Peyer's patch (tissue), 4 donors: ENCODE measurements at regions not wholly inside any gene's neighbourhood (a gene's known extent, or its start where the extent isn't known, plus 50 kb on each side); places are given as distances from the start of the nearest gene placed in this dataset.

Experiments
- POLR2A ChIP-seq, 2 donors: fragments of 450-650 bp; IDR thresholded peaks; one replicate each; pipeline ENCODE4 v1.5.1; 2017; ENCODE audit warnings: antibody characterized with exemption in 2 of 2, mild to moderate bottlenecking in 2 of 2, moderate library complexity in 2 of 2
- TF ChIP-seq, protein P1 (sequence below), 6 experiments: fragments of 450-650 bp in 4 of 6; fragments of 200-600 bp in 2 of 6; sonication (generic) in 1 of 6; IDR thresholded peaks; one replicate each; pipeline ENCODE4 v1.5.1; 2017 to 2019; ENCODE audit warnings: antibody characterized with exemption in 6 of 6, mild to moderate bottlenecking in 3 of 6, moderate library complexity in 1 of 6

DNA sequence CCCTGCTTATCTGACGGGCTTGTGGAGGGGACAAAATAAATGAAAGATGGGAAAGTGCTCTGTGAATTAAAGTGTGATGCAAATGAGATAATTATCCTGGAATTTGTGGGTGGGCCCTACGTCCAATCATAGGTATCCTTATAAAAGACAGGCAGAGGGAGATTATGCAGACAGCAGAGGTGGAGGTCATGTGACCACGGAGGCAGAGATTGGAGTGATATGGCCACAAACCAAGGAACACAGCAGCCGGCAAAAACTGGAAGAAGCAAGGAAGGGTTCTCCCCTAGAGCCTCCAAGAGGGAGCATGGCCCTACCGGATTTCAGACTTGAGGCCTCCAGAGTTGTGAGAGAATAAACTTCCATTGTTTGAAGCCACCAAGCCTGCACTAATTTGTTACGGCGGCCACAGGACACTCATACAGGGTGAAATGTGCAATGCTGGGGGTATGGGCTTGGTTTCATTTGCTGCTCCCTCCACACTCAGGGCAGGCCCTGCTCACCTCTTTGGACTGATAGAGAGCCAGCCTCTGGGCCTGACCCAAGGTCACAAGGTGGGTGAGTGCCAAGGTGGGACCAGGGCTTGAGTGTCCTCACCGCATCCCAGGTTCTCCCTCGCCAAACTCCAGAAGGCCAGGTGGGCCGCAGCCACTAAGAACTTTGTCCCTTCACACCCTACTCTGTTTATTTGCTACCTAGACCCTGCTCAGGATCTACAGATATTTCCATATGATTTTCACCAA is 149.6 kb upstream of the TNRC6C start:
- TF ChIP-seq, protein P1, sequence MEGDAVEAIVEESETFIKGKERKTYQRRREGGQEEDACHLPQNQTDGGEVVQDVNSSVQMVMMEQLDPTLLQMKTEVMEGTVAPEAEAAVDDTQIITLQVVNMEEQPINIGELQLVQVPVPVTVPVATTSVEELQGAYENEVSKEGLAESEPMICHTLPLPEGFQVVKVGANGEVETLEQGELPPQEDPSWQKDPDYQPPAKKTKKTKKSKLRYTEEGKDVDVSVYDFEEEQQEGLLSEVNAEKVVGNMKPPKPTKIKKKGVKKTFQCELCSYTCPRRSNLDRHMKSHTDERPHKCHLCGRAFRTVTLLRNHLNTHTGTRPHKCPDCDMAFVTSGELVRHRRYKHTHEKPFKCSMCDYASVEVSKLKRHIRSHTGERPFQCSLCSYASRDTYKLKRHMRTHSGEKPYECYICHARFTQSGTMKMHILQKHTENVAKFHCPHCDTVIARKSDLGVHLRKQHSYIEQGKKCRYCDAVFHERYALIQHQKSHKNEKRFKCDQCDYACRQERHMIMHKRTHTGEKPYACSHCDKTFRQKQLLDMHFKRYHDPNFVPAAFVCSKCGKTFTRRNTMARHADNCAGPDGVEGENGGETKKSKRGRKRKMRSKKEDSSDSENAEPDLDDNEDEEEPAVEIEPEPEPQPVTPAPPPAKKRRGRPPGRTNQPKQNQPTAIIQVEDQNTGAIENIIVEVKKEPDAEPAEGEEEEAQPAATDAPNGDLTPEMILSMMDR (IDR thresholded peaks at IDR 0.05), result no peak
- no peak for TF ChIP-seq POLR2A (IDR thresholded peaks at IDR 0.05)
